ENCODE measurements at regions not wholly inside any gene's neighbourhood (a gene's known extent, or its start where the extent isn't known, plus 50 kb on each side); places are given as distances from the start of the nearest gene placed in this dataset.

GRCh38 chr9:109604131-109604530, 106.0 kb upstream of the PTPN3 start:
- no peak for ATAC-seq
- TF ChIP-seq SNAI2 (CRISPR knock-in tag; IDR thresholded peaks at IDR 0.05) (no peak), OSR1 (CRISPR knock-in tag; IDR thresholded peaks at IDR 0.05) (no peak), ISL1 (CRISPR knock-in tag; IDR thresholded peaks at IDR 0.05) (no peak), TCF4 (CRISPR knock-in tag; IDR thresholded peaks at IDR 0.05; ENCODE audit: borderline replicate concordance) (no peak), TOX (CRISPR knock-in tag; IDR thresholded peaks at IDR 0.05; ENCODE audit: borderline replicate concordance) (no peak), ARNTL (CRISPR knock-in tag; IDR thresholded peaks at IDR 0.05; ENCODE audit: borderline replicate concordance, low read depth) (no peak), BACH2 (CRISPR knock-in tag; IDR thresholded peaks at IDR 0.05; ENCODE audit: borderline replicate concordance) (no peak), CSRNP3 (CRISPR knock-in tag; IDR thresholded peaks at IDR 0.05) (no peak), PATZ1 (CRISPR knock-in tag; IDR thresholded peaks at IDR 0.05; ENCODE audit: borderline replicate concordance) (no peak), ZNF8 (CRISPR knock-in tag; IDR thresholded peaks at IDR 0.05) (no peak), ZNF565 (CRISPR knock-in tag; conservative IDR thresholded peaks at IDR 0.05; ENCODE audit: low read depth) (no peak), PPARA (CRISPR knock-in tag; IDR thresholded peaks at IDR 0.05; ENCODE audit: borderline replicate concordance) (no peak), CSDC2 (CRISPR knock-in tag; IDR thresholded peaks at IDR 0.05) (no peak), GLIS3 (CRISPR knock-in tag; IDR thresholded peaks at IDR 0.05) (no peak), ZFP3 (CRISPR knock-in tag; IDR thresholded peaks at IDR 0.05) (no peak), ESRRG (CRISPR knock-in tag; IDR thresholded peaks at IDR 0.05) (no peak), TSHZ2 (CRISPR knock-in tag; IDR thresholded peaks at IDR 0.05) (no peak), ZC3H10 (CRISPR knock-in tag; IDR thresholded peaks at IDR 0.05) (no peak)

GRCh38 chr9:109604781-109605180, 106.7 kb upstream of the PTPN3 start:
- TF ChIP-seq RARB (CRISPR knock-in tag; IDR thresholded peaks at IDR 0.05) (no peak), PPARA (CRISPR knock-in tag; IDR thresholded peaks at IDR 0.05; ENCODE audit: borderline replicate concordance) (no peak), ZFP3 (CRISPR knock-in tag; IDR thresholded peaks at IDR 0.05) (no peak), CREB5 (CRISPR knock-in tag; IDR thresholded peaks at IDR 0.05; ENCODE audit: low read depth) (no peak), TSHZ2 (CRISPR knock-in tag; IDR thresholded peaks at IDR 0.05) (no peak), ZNF70 (CRISPR knock-in tag; IDR thresholded peaks at IDR 0.05) (no peak), GLIS3 (CRISPR knock-in tag; IDR thresholded peaks at IDR 0.05) (no peak)
- no peak for ATAC-seq

- ATAC-seq: no peak
- TF ChIP-seq ISL1 (CRISPR knock-in tag; IDR thresholded peaks at IDR 0.05) (no peak), TSHZ2 (CRISPR knock-in tag; IDR thresholded peaks at IDR 0.05) (no peak), POU6F1 (CRISPR knock-in tag; IDR thresholded peaks at IDR 0.05; ENCODE audit: borderline replicate concordance, low read depth) (no peak), PATZ1 (CRISPR knock-in tag; IDR thresholded peaks at IDR 0.05; ENCODE audit: borderline replicate concordance) (no peak)
Measured at GRCh38 chr9:109609060-109609459, 111.0 kb upstream of the PTPN3 start.

All from SK-N-SH treated with all-trans-retinoic acid at 6 μM for 48 hours (cell line).